ENCODE measurements at regions not wholly inside any gene's neighbourhood (a gene's known extent, or its start where the extent isn't known, plus 50 kb on each side); places are given as distances from the start of the nearest gene placed in this dataset.

DNA sequence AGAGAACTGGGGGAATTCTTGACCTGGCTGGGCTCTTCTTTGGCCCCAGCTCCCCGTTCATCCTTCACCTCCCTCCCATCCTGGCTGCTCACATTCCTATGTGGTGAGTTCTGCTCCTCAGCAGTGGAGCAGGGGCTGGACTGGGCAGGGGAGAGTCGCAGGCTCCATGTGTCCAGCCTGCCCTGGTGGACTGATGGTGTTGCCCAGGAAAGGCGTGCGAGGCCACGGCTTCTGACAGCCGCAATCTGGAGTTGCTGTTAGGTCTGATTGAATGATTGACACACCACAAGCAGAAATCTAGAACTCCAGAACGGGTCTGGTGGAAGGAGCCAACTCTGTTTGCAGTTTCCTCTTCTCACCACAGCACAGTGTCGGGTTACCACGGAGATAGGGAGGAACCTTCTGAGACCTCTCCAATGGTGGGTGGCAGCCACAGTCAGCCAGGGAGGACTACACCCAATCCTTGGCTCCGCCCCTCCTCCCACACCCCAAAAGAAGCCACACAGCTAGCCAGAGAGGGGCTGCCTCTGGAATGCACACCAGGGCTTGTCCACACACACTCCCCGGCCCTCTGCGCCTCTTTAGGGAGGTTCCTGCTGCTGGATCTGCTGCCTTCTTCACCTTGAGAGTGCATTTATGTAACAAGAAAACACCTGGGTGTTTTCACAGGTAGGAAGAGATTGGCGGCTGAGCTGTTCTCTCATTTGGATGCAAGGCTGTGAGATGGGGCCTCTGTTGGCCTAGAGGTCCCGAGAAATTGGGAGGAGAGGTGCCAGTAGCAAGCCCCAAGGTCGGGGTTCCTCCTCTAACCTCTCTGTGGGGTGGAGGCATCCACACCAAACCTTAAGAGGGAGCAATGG, 56.4 kb upstream of the CD44 start:
- no peaks in the 10 kb centered on the region for H3K36me3 ChIP-seq (ENCODE audit: insufficient read depth, low read length, poor library complexity, severe bottlenecking)
- DNase-seq (ENCODE audit: low spot score), result peak; percentile 86
- CTCF ChIA-PET, result no interaction called here
- no peak overlapping the region for H3K4me3 ChIP-seq (ENCODE audit: low read depth, low read length, poor library complexity, severe bottlenecking)
- no peak overlapping the region for H3K27ac ChIP-seq (ENCODE audit: low read depth, low read length, poor library complexity, severe bottlenecking)
- no TSS peak for BruUV-seq (replicated peaks)
- no peaks in the 10 kb centered on the region for H3K27me3 ChIP-seq (replicated peaks; ENCODE audit: insufficient read depth, low read depth, low read length, poor library complexity)
- intact Hi-C loops (cut with micrococcal nuclease; ENCODE audit: unreplicated experiment), result no loop called here
- POLR2A ChIA-PET (ENCODE audit: low non-redundant PET), result no interaction called here
- H3K4me1 ChIP-seq (ENCODE audit: insufficient read depth, low read length, poor library complexity, severe bottlenecking), result peaks cover 4% of the 10 kb centered on the region
- no peaks in the 10 kb centered on the region for H3K9me3 ChIP-seq (ENCODE audit: low read depth, low read length, poor library complexity, severe bottlenecking)
- TF ChIP-seq, protein P1, sequence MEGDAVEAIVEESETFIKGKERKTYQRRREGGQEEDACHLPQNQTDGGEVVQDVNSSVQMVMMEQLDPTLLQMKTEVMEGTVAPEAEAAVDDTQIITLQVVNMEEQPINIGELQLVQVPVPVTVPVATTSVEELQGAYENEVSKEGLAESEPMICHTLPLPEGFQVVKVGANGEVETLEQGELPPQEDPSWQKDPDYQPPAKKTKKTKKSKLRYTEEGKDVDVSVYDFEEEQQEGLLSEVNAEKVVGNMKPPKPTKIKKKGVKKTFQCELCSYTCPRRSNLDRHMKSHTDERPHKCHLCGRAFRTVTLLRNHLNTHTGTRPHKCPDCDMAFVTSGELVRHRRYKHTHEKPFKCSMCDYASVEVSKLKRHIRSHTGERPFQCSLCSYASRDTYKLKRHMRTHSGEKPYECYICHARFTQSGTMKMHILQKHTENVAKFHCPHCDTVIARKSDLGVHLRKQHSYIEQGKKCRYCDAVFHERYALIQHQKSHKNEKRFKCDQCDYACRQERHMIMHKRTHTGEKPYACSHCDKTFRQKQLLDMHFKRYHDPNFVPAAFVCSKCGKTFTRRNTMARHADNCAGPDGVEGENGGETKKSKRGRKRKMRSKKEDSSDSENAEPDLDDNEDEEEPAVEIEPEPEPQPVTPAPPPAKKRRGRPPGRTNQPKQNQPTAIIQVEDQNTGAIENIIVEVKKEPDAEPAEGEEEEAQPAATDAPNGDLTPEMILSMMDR (conservative IDR thresholded peaks at IDR 0.05; ENCODE audit: low read depth, low read length), result no peak
- TF ChIP-seq EZH2 (IDR thresholded peaks at IDR 0.05; ENCODE audit: borderline replicate concordance, low read depth, low read length, poor library complexity, severe bottlenecking), result no peak

DNA sequence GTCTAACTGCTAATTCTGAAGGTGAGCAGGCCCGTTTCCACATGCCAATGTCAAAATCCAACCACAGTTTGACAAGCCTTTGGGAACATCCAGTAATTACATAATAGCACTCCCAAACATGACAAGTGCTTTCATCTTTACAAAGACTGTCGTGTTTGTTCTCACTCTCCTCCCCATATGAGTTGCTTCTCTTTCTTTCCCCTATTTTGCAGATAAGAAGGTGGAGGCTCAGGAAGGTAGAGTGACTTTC, 55.9 kb upstream of the CD44 start:
- no peak for TF ChIP-seq EZH2 (IDR thresholded peaks at IDR 0.05; ENCODE audit: borderline replicate concordance, low read depth, low read length, poor library complexity, severe bottlenecking)
- TF ChIP-seq, protein P1 (conservative IDR thresholded peaks at IDR 0.05; ENCODE audit: low read depth, low read length), result no peak
- Histone ChIP-seq H3K27me3 (replicated peaks; ENCODE audit: insufficient read depth, low read depth, low read length, poor library complexity) (no peaks in the 10 kb centered on the region), H3K36me3 (ENCODE audit: insufficient read depth, low read length, poor library complexity, severe bottlenecking) (no peaks in the 10 kb centered on the region), H3K4me3 (ENCODE audit: low read depth, low read length, poor library complexity, severe bottlenecking) (no peak overlapping the region), H3K9me3 (ENCODE audit: low read depth, low read length, poor library complexity, severe bottlenecking) (no peaks in the 10 kb centered on the region), H3K4me1 (ENCODE audit: insufficient read depth, low read length, poor library complexity, severe bottlenecking) (peaks cover 4% of the 10 kb centered on the region), H3K27ac (ENCODE audit: low read depth, low read length, poor library complexity, severe bottlenecking) (no peak overlapping the region)
- no TSS peak for BruUV-seq (replicated peaks)
- ChIA-PET POLR2A (ENCODE audit: low non-redundant PET) (no interaction called here), CTCF (no interaction called here)
- intact Hi-C loops (cut with micrococcal nuclease; ENCODE audit: unreplicated experiment), result no loop called here
- DNase-seq (ENCODE audit: low spot score), result no peak

DNA sequence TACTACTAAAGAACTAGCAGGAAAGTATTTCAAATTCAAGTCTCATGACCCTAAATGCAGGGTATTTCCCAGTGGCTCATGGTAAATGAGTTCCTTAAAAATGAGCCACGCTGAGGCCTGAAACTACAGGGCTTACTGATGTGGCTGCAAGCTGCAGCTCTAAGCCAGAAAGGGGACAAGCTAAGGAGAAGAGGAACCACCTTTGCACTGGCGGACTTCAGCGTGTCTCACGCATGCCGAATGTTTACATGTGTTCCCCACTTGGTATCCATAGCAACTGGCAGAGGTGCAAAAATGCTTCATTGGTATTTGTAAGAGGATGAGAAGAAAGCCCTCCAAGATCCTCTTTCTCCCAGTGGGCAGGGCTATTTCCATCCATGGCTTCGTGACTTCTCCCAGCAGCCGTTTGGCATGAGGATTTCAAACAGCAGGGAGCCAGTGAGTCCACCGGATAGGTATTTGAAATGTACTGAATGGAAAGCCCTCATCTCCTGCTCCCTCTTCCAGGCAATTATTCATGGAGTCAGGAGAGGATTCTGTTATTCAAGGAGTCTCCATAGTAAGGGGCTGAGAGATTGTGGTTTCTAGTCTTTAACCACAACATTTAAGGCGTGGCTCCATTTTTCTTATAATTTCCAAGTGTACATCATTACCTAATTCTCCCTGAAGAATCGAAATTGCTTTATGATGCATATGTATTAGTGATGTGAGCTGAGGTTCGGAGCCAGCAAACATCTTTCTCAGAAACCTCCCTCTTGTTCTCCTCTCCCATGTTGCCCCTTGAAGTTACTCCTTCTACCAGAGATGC, 55.3 kb upstream of the CD44 start:
- Histone ChIP-seq H3K36me3 (ENCODE audit: insufficient read depth, low read length, poor library complexity, severe bottlenecking) (no peaks in the 10 kb centered on the region), H3K9me3 (ENCODE audit: low read depth, low read length, poor library complexity, severe bottlenecking) (no peaks in the 10 kb centered on the region), H3K4me3 (ENCODE audit: low read depth, low read length, poor library complexity, severe bottlenecking) (no peak overlapping the region), H3K4me1 (ENCODE audit: insufficient read depth, low read length, poor library complexity, severe bottlenecking) (peaks cover 4% of the 10 kb centered on the region), H3K27ac (ENCODE audit: low read depth, low read length, poor library complexity, severe bottlenecking) (no peak overlapping the region), H3K27me3 (replicated peaks; ENCODE audit: insufficient read depth, low read depth, low read length, poor library complexity) (no peaks in the 10 kb centered on the region)
- CTCF ChIA-PET, result no interaction called here
- TF ChIP-seq, protein P1 (conservative IDR thresholded peaks at IDR 0.05; ENCODE audit: low read depth, low read length), result no peak
- TF ChIP-seq EZH2 (IDR thresholded peaks at IDR 0.05; ENCODE audit: borderline replicate concordance, low read depth, low read length, poor library complexity, severe bottlenecking), result no peak
- intact Hi-C loops (cut with micrococcal nuclease; ENCODE audit: unreplicated experiment), result no loop called here
- peak; percentile 74 for DNase-seq (ENCODE audit: low spot score)
- POLR2A ChIA-PET (ENCODE audit: low non-redundant PET), result no interaction called here
- BruUV-seq (replicated peaks), result no TSS peak

Data from A673 (cell line).